Kasumi-1 (cell line): ENCODE measurements at regions not wholly inside any gene's neighbourhood (a gene's known extent, or its start where the extent isn't known, plus 50 kb on each side); places are given as distances from the start of the nearest gene placed in this dataset.
"Not testable (repeated sequence)": the region's sequence is repeated elsewhere in the genome, so short reads cannot be mapped to it uniquely, and the experiment has no call there.

Experiments
- DNase-seq, 2 experiments: peaks; one replicate each; lab custom pipeline; 2025; lab: John Stamatoyannopoulos, UW

DNA sequence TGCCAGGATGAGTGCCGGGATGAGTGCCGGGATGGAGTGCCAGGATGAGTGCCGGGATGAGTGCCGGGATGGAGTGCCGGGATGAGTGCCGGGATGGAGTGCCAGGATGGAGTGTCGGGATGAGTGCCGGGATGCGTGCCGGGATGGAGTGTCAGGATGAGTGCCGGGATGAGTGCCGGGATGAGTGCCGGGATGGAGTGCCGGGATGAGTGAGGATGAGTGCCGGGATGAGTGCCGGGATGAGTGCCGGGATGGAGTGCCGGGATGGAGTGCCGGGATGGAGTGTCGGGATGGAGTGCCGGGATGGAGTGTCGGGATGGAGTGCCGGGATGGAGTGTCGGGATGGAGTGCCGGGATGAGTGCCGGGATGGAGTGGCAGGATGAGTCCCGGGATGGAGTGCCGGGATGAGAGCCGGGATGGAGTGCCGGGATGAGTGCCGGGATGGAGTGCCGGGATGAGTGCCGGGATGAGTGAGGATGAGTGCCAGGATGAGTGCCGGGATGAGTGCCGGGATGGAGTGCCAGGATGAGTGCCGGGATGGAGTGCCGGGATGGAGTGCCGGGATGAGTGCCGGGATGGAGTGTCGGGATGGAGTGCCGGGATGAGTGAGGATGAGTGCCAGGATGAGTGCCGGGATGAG is 52.1 kb upstream of the HELT start:
- DNase-seq: not testable (repeated sequence)

- DNase-seq: peak in 1 of 2 experiments; percentile 7
Measured at GRCh38 chr4:184967699-184968098, 50.6 kb upstream of the HELT start.

GRCh38 chr4:184968366-184968765 is 49.9 kb upstream of the HELT start:
- no peak for DNase-seq
